GM18951 (cell line): ENCODE measurements at regions not wholly inside any gene's neighbourhood (a gene's known extent, or its start where the extent isn't known, plus 50 kb on each side); places are given as distances from the start of the nearest gene placed in this dataset.

ENCODE experiments used
- POLR2A ChIP-seq: IDR thresholded peaks from 4 replicates; pipeline ENCODE4 v1.6.1; 2011; ENCODE audit warnings: mild to moderate bottlenecking; ENCODE audit not compliant: insufficient read length, insufficient read depth; ENCODE audit errors: extremely low read depth
- in situ Hi-C: fragments of 300-500 bp; cut with MboI; formaldehyde crosslinking; loops from one replicate; pipeline ENCODE4 v1.12.0; 2022; ENCODE audit warnings: low sequenced_read_pairs, mixed read lengths, inconsistent platforms; ENCODE audit not compliant: unreplicated experiment

- TF ChIP-seq POLR2A = no peak
- in situ Hi-C loops = no loop called here
Measured at GRCh38 chr2:194128810-194129209, 1528.2 kb upstream of the SLC39A10 start.

GRCh38 chr2:194126418-194126817, 1530.6 kb upstream of the SLC39A10 start:
- no peak for TF ChIP-seq POLR2A
- in situ Hi-C loops = no loop called here

DNA sequence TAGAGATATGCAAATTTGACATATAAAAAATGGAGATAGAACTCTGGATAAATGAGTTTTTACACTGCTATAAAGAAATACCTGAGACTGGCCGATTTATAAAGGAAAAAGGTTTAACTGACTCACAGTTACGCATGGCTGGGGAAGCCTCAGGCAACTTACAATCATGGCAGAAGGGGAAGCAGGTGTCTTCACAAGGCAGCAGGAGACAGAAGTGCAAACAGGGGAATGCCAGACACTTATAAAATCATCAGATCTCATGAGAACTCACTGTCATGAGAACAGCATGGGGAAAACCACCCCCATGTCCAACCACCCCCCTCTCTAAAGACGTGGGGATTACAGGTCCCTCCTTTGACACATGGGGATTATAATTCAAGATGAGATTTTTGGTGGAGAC, 1540.2 kb upstream of the SLC39A10 start:
- TF ChIP-seq POLR2A = no peak
- in situ Hi-C loops = no loop called here

GRCh38 chr2:194105358-194105757, 1551.7 kb upstream of the SLC39A10 start:
- in situ Hi-C loops = no loop called here

GRCh38 chr2:194104687-194105086, 1552.3 kb upstream of the SLC39A10 start:
- in situ Hi-C loops = no loop called here

More at GRCh38 chr2:194105358-194105757, 1551.7 kb upstream of the SLC39A10 start:
- no peak for TF ChIP-seq POLR2A

GRCh38 chr2:194103941-194104659, 1552.9 kb upstream of the SLC39A10 start:
- no peak for TF ChIP-seq POLR2A
- in situ Hi-C loops = no loop called here

More at GRCh38 chr2:194104687-194105086, 1552.3 kb upstream of the SLC39A10 start:
- no peak for TF ChIP-seq POLR2A

DNA sequence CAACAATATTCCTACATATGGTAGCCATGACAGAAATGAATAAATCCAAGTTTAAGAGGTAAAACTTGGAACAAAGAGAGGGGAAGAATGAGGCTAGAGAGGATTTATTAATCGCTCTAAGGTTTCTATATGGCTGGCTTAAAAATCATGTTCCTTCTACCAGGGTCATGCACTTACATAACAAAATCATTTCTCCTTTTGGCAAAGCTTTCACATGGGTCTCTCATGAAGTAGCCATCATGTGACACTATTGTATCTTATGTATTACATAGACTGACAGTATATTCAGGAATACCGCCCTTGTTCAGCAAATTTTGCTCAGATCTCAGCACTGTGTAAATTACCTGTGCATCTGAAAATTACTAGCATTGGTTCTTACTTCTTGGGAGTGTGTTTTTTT, 1554.5 kb upstream of the SLC39A10 start:
- in situ Hi-C loops = no loop called here
- TF ChIP-seq POLR2A = no peak

GRCh38 chr2:194100201-194100600, 1556.8 kb upstream of the SLC39A10 start:
- in situ Hi-C loops = no loop called here
- TF ChIP-seq POLR2A = no peak

- no peak for TF ChIP-seq POLR2A
- in situ Hi-C loops = no loop called here
Measured at GRCh38 chr2:194096402-194096801, 1560.6 kb upstream of the SLC39A10 start.

DNA sequence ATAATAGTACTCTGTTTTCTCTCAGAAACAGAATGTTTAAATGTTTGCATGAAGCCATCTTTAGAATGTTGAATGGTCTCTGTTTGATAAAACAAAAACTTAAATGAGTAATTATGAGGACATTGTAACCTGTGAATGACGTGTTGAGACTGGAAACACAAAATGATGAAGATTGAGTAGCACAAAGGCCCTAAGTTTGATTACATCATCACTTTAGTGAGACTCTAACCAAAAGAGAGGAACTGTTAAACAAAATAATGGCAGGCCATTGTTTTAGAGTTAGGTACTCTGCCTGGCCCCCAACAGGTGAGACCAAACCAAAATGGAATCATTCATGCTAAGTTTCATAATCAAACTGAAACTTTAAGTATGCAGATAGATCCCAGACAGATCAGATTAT, 1561.7 kb upstream of the SLC39A10 start:
- in situ Hi-C loops = no loop called here
- no peak for TF ChIP-seq POLR2A

DNA sequence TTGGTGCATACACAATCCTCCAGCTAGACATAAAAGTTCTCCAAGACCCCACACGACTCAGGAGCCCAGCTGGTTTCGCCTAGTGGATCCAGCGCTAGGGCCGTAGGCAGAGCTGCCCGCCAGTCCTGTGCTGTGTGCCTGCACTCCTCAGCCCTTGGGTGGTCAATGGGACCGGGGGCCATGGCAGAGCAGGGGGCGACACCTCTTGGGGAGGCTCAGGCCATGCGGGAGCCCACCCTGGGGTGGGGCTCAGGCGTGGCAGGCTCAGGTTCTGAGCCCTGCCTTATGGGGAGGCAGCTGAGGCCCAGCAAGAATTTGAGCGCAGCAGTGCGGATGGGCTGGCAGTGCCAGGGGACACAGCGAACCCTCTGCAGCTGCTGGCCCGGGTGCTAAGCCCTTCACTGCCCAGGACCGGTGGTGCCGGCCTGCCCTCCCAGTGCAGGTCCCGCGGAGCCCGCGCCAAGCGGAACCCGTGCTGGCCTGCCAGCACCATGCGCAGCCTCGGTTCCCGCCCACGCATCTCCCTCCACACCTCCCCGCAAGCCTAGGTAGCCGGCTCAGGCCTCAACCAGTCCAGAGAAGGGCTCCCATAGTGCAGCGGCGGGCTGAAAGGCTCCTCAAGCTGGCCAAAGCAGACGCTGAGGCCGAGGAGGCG, 1566.6 kb upstream of the SLC39A10 start:
- no peak for TF ChIP-seq POLR2A
- in situ Hi-C loops = no loop called here

GRCh38 chr2:194087089-194087958, 1569.7 kb upstream of the SLC39A10 start:
- in situ Hi-C loops = no loop called here
- no peak for TF ChIP-seq POLR2A

GRCh38 chr2:194086129-194086528, 1570.9 kb upstream of the SLC39A10 start:
- in situ Hi-C loops = no loop called here
- TF ChIP-seq POLR2A = no peak
